ENCODE measurements at regions not wholly inside any gene's neighbourhood (a gene's known extent, or its start where the extent isn't known, plus 50 kb on each side); places are given as distances from the start of the nearest gene placed in this dataset.
A peak's percentile ranks its signal among the peaks of the same experiment; 100 is the strongest.

- H3K9ac ChIP-seq (ENCODE audit: low read depth, low read length, poor library complexity), result no peak overlapping the region
- H3K14ac ChIP-seq (ENCODE audit: low read length), result no peak overlapping the region
- no peak overlapping the region for H4K8ac ChIP-seq (ENCODE audit: low read depth, low read length)
- no peak overlapping the region for H3K23ac ChIP-seq (ENCODE audit: low read depth, low read length, poor library complexity)
- no peak overlapping the region for H3K27ac ChIP-seq (replicated peaks; ENCODE audit: low read length)
- peak overlapping the region; percentile 45 for H3K18ac ChIP-seq (ENCODE audit: low read length)
- H4K91ac ChIP-seq (ENCODE audit: low read depth, low read length, poor library complexity), result no peak overlapping the region
- H2BK120ac ChIP-seq (ENCODE audit: low read depth, low read length), result no peak overlapping the region
- peaks cover 0 to 3% of the 10 kb centered on the region in 2 donors for H3K9me3 ChIP-seq (replicated peaks in 1 of 2; ENCODE audit: control insufficient read depth in 2 of 2, insufficient read depth in 1 of 2, low read depth in 1 of 2, low read length in 2 of 2)
- no peak overlapping the region for H2BK12ac ChIP-seq (ENCODE audit: low read length)
- no peaks in the 10 kb centered on the region for H3K79me1 ChIP-seq (ENCODE audit: low read depth, low read length)
- no peak overlapping the region for H2AK5ac ChIP-seq (ENCODE audit: low read depth, low read length)
- no CpG with 5 or more reads among the region's 7 CpGs for WGBS, 2 donors (ENCODE audit: extremely low coverage in 2 of 2, insufficient read length in 2 of 2, insufficient replicate concordance in 1 of 2)
- no peak overlapping the region for H2BK5ac ChIP-seq (ENCODE audit: low read length)
- H3K4ac ChIP-seq (ENCODE audit: low read length), result no peak overlapping the region
- no peak overlapping the region for H2BK15ac ChIP-seq (ENCODE audit: low read length)
- peak overlapping the region; percentile 35 for H2AFZ ChIP-seq (ENCODE audit: low read length)
- H3K4me1 ChIP-seq (ENCODE audit: control insufficient read depth in 2 of 2, insufficient read depth in 1 of 2, low read depth in 1 of 2, low read length in 2 of 2), result peaks cover 0 to 5% of the 10 kb centered on the region in 2 donors
- peaks cover 0 to 4% (median 0%) of the 10 kb centered on the region in 3 experiments for H3K27me3 ChIP-seq (ENCODE audit: control insufficient read depth in 3 of 3, insufficient read depth in 3 of 3, low read depth in 1 of 3, low read length in 3 of 3)
- H3K4me3 ChIP-seq (ENCODE audit: low read length in 2 of 2), result no peak overlapping the region
- no peak overlapping the region for H3K4me2 ChIP-seq (ENCODE audit: insufficient read depth, low read length, poor library complexity, severe bottlenecking)
- H3K36me3 ChIP-seq (replicated peaks in 1 of 2; ENCODE audit: control insufficient read depth in 2 of 2, insufficient read depth in 2 of 2, low read length in 2 of 2), result no peaks in the 10 kb centered on the region
- DNase-seq (ENCODE audit: low spot score), result no peak
These were observed 340.3 kb upstream of the TNRC6C start for GRCh38 chr17:77618173-77618572.

GRCh38 chr17:77618731-77619130 lies 339.8 kb upstream of the TNRC6C start:
- Histone ChIP-seq H3K36me3 (replicated peaks in 1 of 2; ENCODE audit: control insufficient read depth in 2 of 2, insufficient read depth in 2 of 2, low read length in 2 of 2) (no peaks in the 10 kb centered on the region), H3K4me1 (ENCODE audit: control insufficient read depth in 2 of 2, insufficient read depth in 1 of 2, low read depth in 1 of 2, low read length in 2 of 2) (peaks cover 0 to 3% of the 10 kb centered on the region in 2 donors), H4K91ac (ENCODE audit: low read depth, low read length, poor library complexity) (no peak overlapping the region), H2AK5ac (ENCODE audit: low read depth, low read length) (no peak overlapping the region), H3K18ac (ENCODE audit: low read length) (no peak overlapping the region), H3K4me2 (ENCODE audit: insufficient read depth, low read length, poor library complexity, severe bottlenecking) (no peak overlapping the region), H3K27ac (replicated peaks; ENCODE audit: low read length) (no peak overlapping the region), H3K9ac (ENCODE audit: low read depth, low read length, poor library complexity) (no peak overlapping the region), H2AFZ (ENCODE audit: low read length) (no peak overlapping the region), H3K4me3 (ENCODE audit: low read length in 2 of 2) (no peak overlapping the region), H3K9me3 (replicated peaks in 1 of 2; ENCODE audit: control insufficient read depth in 2 of 2, insufficient read depth in 1 of 2, low read depth in 1 of 2, low read length in 2 of 2) (peaks cover 0 to 3% of the 10 kb centered on the region in 2 donors), H2BK5ac (ENCODE audit: low read length) (no peak overlapping the region), H2BK120ac (ENCODE audit: low read depth, low read length) (no peak overlapping the region), H2BK12ac (ENCODE audit: low read length) (no peak overlapping the region), H2BK15ac (ENCODE audit: low read length) (no peak overlapping the region), H3K14ac (ENCODE audit: low read length) (no peak overlapping the region), H3K79me1 (ENCODE audit: low read depth, low read length) (no peaks in the 10 kb centered on the region), H3K4ac (ENCODE audit: low read length) (no peak overlapping the region), H4K8ac (ENCODE audit: low read depth, low read length) (no peak overlapping the region), H3K23ac (ENCODE audit: low read depth, low read length, poor library complexity) (no peak overlapping the region), H3K27me3 (ENCODE audit: control insufficient read depth in 3 of 3, insufficient read depth in 3 of 3, low read depth in 1 of 3, low read length in 3 of 3) (no peaks in the 10 kb centered on the region)
- DNase-seq (ENCODE audit: low spot score), result no peak
- WGBS, 2 donors (ENCODE audit: extremely low coverage in 2 of 2, insufficient read length in 2 of 2, insufficient replicate concordance in 1 of 2), result no CpG with 5 or more reads among the region's 11 CpGs

- no peak overlapping the region for H3K27ac ChIP-seq (replicated peaks; ENCODE audit: low read length)
- no peak for DNase-seq (ENCODE audit: low spot score)
These were observed 339.2 kb upstream of the TNRC6C start for GRCh38 chr17:77619326-77619725.

GRCh38 chr17:77619851-77620250 lies 338.7 kb upstream of the TNRC6C start:
- Histone ChIP-seq H3K4ac (ENCODE audit: low read length) (no peak overlapping the region), H2AK5ac (ENCODE audit: low read depth, low read length) (no peak overlapping the region), H3K23ac (ENCODE audit: low read depth, low read length, poor library complexity) (no peak overlapping the region), H3K27me3 (ENCODE audit: control insufficient read depth in 3 of 3, insufficient read depth in 3 of 3, low read depth in 1 of 3, low read length in 3 of 3) (no peaks in the 10 kb centered on the region), H3K14ac (ENCODE audit: low read length) (no peak overlapping the region), H2BK15ac (ENCODE audit: low read length) (no peak overlapping the region), H2BK12ac (ENCODE audit: low read length) (no peak overlapping the region), H3K9ac (ENCODE audit: low read depth, low read length, poor library complexity) (no peak overlapping the region), H4K91ac (ENCODE audit: low read depth, low read length, poor library complexity) (no peak overlapping the region), H2AFZ (ENCODE audit: low read length) (no peak overlapping the region), H3K4me1 (ENCODE audit: control insufficient read depth in 2 of 2, insufficient read depth in 1 of 2, low read depth in 1 of 2, low read length in 2 of 2) (peaks cover 0 to 3% of the 10 kb centered on the region in 2 donors), H2BK120ac (ENCODE audit: low read depth, low read length) (no peak overlapping the region), H2BK5ac (ENCODE audit: low read length) (no peak overlapping the region), H3K4me3 (ENCODE audit: low read length in 2 of 2) (no peak overlapping the region), H3K18ac (ENCODE audit: low read length) (no peak overlapping the region), H3K9me3 (replicated peaks in 1 of 2; ENCODE audit: control insufficient read depth in 2 of 2, insufficient read depth in 1 of 2, low read depth in 1 of 2, low read length in 2 of 2) (peaks cover 0 to 3% of the 10 kb centered on the region in 2 donors), H4K8ac (ENCODE audit: low read depth, low read length) (no peak overlapping the region), H3K36me3 (replicated peaks in 1 of 2; ENCODE audit: control insufficient read depth in 2 of 2, insufficient read depth in 2 of 2, low read length in 2 of 2) (no peaks in the 10 kb centered on the region), H3K27ac (replicated peaks; ENCODE audit: low read length) (no peak overlapping the region), H3K79me1 (ENCODE audit: low read depth, low read length) (no peaks in the 10 kb centered on the region), H3K4me2 (ENCODE audit: insufficient read depth, low read length, poor library complexity, severe bottlenecking) (no peak overlapping the region)
- 100% methylated on average over 1 of the region's 5 CpGs; no CpG with 5 or more reads in 1 of the 2 donors for WGBS, 2 donors (ENCODE audit: extremely low coverage in 2 of 2, insufficient read length in 2 of 2, insufficient replicate concordance in 1 of 2)
- DNase-seq (ENCODE audit: low spot score), result no peak

More at GRCh38 chr17:77619326-77619725, 339.2 kb upstream of the TNRC6C start:
- Histone ChIP-seq H2BK12ac (ENCODE audit: low read length) (no peak overlapping the region), H3K36me3 (replicated peaks in 1 of 2; ENCODE audit: control insufficient read depth in 2 of 2, insufficient read depth in 2 of 2, low read length in 2 of 2) (no peaks in the 10 kb centered on the region), H3K23ac (ENCODE audit: low read depth, low read length, poor library complexity) (no peak overlapping the region), H3K79me1 (ENCODE audit: low read depth, low read length) (no peaks in the 10 kb centered on the region), H3K27me3 (ENCODE audit: control insufficient read depth in 3 of 3, insufficient read depth in 3 of 3, low read depth in 1 of 3, low read length in 3 of 3) (no peaks in the 10 kb centered on the region), H2BK15ac (ENCODE audit: low read length) (no peak overlapping the region), H3K14ac (ENCODE audit: low read length) (no peak overlapping the region), H2AK5ac (ENCODE audit: low read depth, low read length) (no peak overlapping the region), H3K9me3 (replicated peaks in 1 of 2; ENCODE audit: control insufficient read depth in 2 of 2, insufficient read depth in 1 of 2, low read depth in 1 of 2, low read length in 2 of 2) (peaks cover 0 to 3% of the 10 kb centered on the region in 2 donors), H3K18ac (ENCODE audit: low read length) (no peak overlapping the region), H3K4me1 (ENCODE audit: control insufficient read depth in 2 of 2, insufficient read depth in 1 of 2, low read depth in 1 of 2, low read length in 2 of 2) (peaks cover 0 to 3% of the 10 kb centered on the region in 2 donors), H3K4me2 (ENCODE audit: insufficient read depth, low read length, poor library complexity, severe bottlenecking) (no peak overlapping the region), H2BK5ac (ENCODE audit: low read length) (no peak overlapping the region), H3K4ac (ENCODE audit: low read length) (no peak overlapping the region), H4K8ac (ENCODE audit: low read depth, low read length) (no peak overlapping the region), H3K4me3 (ENCODE audit: low read length in 2 of 2) (no peak overlapping the region), H2BK120ac (ENCODE audit: low read depth, low read length) (no peak overlapping the region), H4K91ac (ENCODE audit: low read depth, low read length, poor library complexity) (no peak overlapping the region), H2AFZ (ENCODE audit: low read length) (no peak overlapping the region), H3K9ac (ENCODE audit: low read depth, low read length, poor library complexity) (no peak overlapping the region)
- no CpG with 5 or more reads among the region's 4 CpGs for WGBS, 2 donors (ENCODE audit: extremely low coverage in 2 of 2, insufficient read length in 2 of 2, insufficient replicate concordance in 1 of 2)
